Keratinocyte (primary cell): ENCODE measurements at regions not wholly inside any gene's neighbourhood (a gene's known extent, or its start where the extent isn't known, plus 50 kb on each side); places are given as distances from the start of the nearest gene placed in this dataset.

ENCODE experiments used
- DNase-seq: peaks from one replicate; pipeline ENCODE4 v3.0.0-alpha.2; 2011; ENCODE audit warnings: low read depth, missing footprints, low spot score
- FAIRE-seq: peaks from 2 replicates; lab custom pipeline; 2011; peaks lifted over from hg19 to GRCh38; lab: Jason Lieb, UNC
- H2AFZ ChIP-seq: 2 replicates; pipeline ENCODE4 v1.6.0; 2012; ENCODE audit warnings: low read length, control low read depth, inconsistent platforms; ENCODE audit not compliant: control insufficient read depth
- H3K27ac ChIP-seq: 2 replicates; pipeline ENCODE4 v1.5.1; 2011; ENCODE audit warnings: low read length; ENCODE audit not compliant: control insufficient read depth, insufficient read depth
- H3K27me3 ChIP-seq: 3 replicates; pipeline ENCODE4 v1.6.0; 2011; ENCODE audit warnings: low read length; ENCODE audit not compliant: control insufficient read depth, insufficient read depth; ENCODE audit errors: extremely low read depth
- H3K36me3 ChIP-seq, 2 experiments: 2 replicates in 1 of 2; 3 replicates in 1 of 2; pipeline ENCODE4 v1.5.1; 2011; ENCODE audit warnings: low read length in 2 of 2, mild to moderate bottlenecking in 1 of 2; ENCODE audit not compliant: control insufficient read depth in 2 of 2, insufficient read depth in 2 of 2; ENCODE audit errors: extremely low read depth in 1 of 2
- H3K4me1 ChIP-seq: 3 replicates; pipeline ENCODE4 v1.5.1; 2011; ENCODE audit warnings: low read length; ENCODE audit not compliant: control insufficient read depth, insufficient read depth; ENCODE audit errors: extremely low read depth
- H3K4me2 ChIP-seq: 3 replicates; pipeline ENCODE4 v1.6.0; 2011; ENCODE audit warnings: low read depth, low read length; ENCODE audit not compliant: control insufficient read depth, insufficient read depth; ENCODE audit errors: extremely low read depth
- H3K4me3 ChIP-seq, 3 experiments: fragments of 200-600 bp in 1 of 3; sonication (generic) in 1 of 3; 2 replicates in 2 of 3; 3 replicates in 1 of 3; pipeline ENCODE4 v1.5.1; 2011 to 2016; ENCODE audit warnings: low read length in 3 of 3, mild to moderate bottlenecking in 3 of 3, control low read depth in 2 of 3, inconsistent platforms in 1 of 3, low read depth in 1 of 3, mixed read lengths in 1 of 3, mixed run types in 1 of 3, moderate library complexity in 1 of 3; ENCODE audit not compliant: control insufficient read depth in 2 of 3, insufficient read depth in 2 of 3; ENCODE audit errors: extremely low read depth in 1 of 3
- H3K79me2 ChIP-seq: 2 replicates; pipeline ENCODE4 v1.6.0; 2012; ENCODE audit warnings: low read length; ENCODE audit not compliant: control insufficient read depth, insufficient read depth
- H3K9ac ChIP-seq: 3 replicates; pipeline ENCODE4 v1.6.0; 2011; ENCODE audit warnings: low read length; ENCODE audit not compliant: control insufficient read depth, insufficient read depth; ENCODE audit errors: extremely low read depth
- H3K9me1 ChIP-seq: 3 replicates; pipeline ENCODE4 v1.6.0; 2011; ENCODE audit warnings: low read length; ENCODE audit not compliant: control insufficient read depth, insufficient read depth; ENCODE audit errors: extremely low read depth
- H3K9me3 ChIP-seq: 2 replicates; pipeline ENCODE4 v1.5.1; 2012; ENCODE audit warnings: low read depth, low read length; ENCODE audit not compliant: control insufficient read depth
- H4K20me1 ChIP-seq: 3 replicates; pipeline ENCODE4 v1.6.0; 2011; ENCODE audit warnings: low read length; ENCODE audit not compliant: control insufficient read depth, insufficient read depth; ENCODE audit errors: extremely low read depth
- CTCF ChIP-seq, 3 experiments: IDR thresholded peaks in 1 of 3; conservative IDR thresholded peaks in 1 of 3; optimal IDR thresholded peaks in 1 of 3; 2 replicates in 2 of 3; 3 replicates in 1 of 3; pipeline versions ENCODE3 to v1.5.1; 2011; ENCODE audit warnings: low read length in 3 of 3, mild to moderate bottlenecking in 3 of 3, moderate library complexity in 2 of 3, control low read depth in 1 of 3, inconsistent platforms in 1 of 3; ENCODE audit not compliant: insufficient read depth in 2 of 3; ENCODE audit errors: extremely low read depth in 1 of 3
- EZH2 ChIP-seq: IDR thresholded peaks from one replicate; pipeline ENCODE4 v1.6.1; 2012; ENCODE audit warnings: inconsistent platforms, mild to moderate bottlenecking, low read length, moderate library complexity
- dilution Hi-C: fragments of 300-500 bp; cut with MboI; formaldehyde crosslinking; loops from one replicate; pipeline ENCODE4 v1.7.0; 2020; ENCODE audit warnings: low sequenced_read_pairs; ENCODE audit not compliant: extremely low pct_ligation_motif_present

GRCh38 chr11:127115844-127116243 is 115.3 kb upstream of the KIRREL3 start:
- H3K4me2 ChIP-seq = no peak overlapping the region
- H3K36me3 ChIP-seq = no peaks in the 10 kb centered on the region
- H4K20me1 ChIP-seq = no peaks in the 10 kb centered on the region
- DNase-seq (no peak), FAIRE-seq (no peak)
- H3K9ac ChIP-seq = no peak overlapping the region
- no peaks in the 10 kb centered on the region for H3K4me1 ChIP-seq
- no peaks in the 10 kb centered on the region for H3K79me2 ChIP-seq
- TF ChIP-seq EZH2 (no peak), CTCF (optimal IDR thresholded peaks at IDR 0.05 in 1 of 3, IDR thresholded peaks at IDR 0.05 in 1 of 3, conservative IDR thresholded peaks at IDR 0.05 in 1 of 3; ENCODE audit: extremely low read depth in 1 of 3, insufficient read depth in 2 of 3, low read length in 3 of 3) (no peak)
- H3K9me1 ChIP-seq = no peaks in the 10 kb centered on the region
- dilution Hi-C loops = no loop called here
- no peaks in the 10 kb centered on the region for H3K27me3 ChIP-seq
- no peak overlapping the region for H3K27ac ChIP-seq
- H3K4me3 ChIP-seq = no peak overlapping the region
- H3K9me3 ChIP-seq = no peaks in the 10 kb centered on the region
- H2AFZ ChIP-seq = no peak overlapping the region

DNA sequence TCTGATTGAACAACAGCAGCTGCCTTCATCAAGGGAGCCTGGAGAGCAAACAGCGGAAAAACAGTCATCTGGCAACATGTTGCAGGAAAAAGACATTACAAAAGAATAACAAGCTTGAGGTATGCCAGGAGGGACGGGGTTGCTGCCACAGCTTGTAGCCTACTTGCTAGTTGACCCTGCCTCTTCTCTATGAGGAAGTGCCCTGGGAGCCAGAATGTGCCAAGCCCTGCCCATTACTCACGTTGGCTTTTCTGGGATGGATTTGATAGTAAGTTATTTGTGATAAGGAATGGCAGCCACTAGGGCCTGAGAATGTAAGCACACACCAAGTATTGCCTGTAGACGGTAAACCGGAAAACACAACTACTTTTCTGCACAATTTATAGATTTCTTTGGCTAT is 113.5 kb upstream of the KIRREL3 start:
- H3K9me1 ChIP-seq = no peaks in the 10 kb centered on the region
- H3K4me3 ChIP-seq = no peak overlapping the region
- H3K4me2 ChIP-seq = no peak overlapping the region
- dilution Hi-C loops = no loop called here
- H3K4me1 ChIP-seq = no peaks in the 10 kb centered on the region
- no peaks in the 10 kb centered on the region for H3K9me3 ChIP-seq
- no peaks in the 10 kb centered on the region for H4K20me1 ChIP-seq
- FAIRE-seq (no peak), DNase-seq (no peak)
- no peak for TF ChIP-seq EZH2
- no peak for TF ChIP-seq CTCF (optimal IDR thresholded peaks at IDR 0.05 in 1 of 3, IDR thresholded peaks at IDR 0.05 in 1 of 3, conservative IDR thresholded peaks at IDR 0.05 in 1 of 3; ENCODE audit: extremely low read depth in 1 of 3, insufficient read depth in 2 of 3, low read length in 3 of 3)
- H3K27ac ChIP-seq = no peak overlapping the region
- H3K79me2 ChIP-seq = no peaks in the 10 kb centered on the region
- no peak overlapping the region for H2AFZ ChIP-seq
- no peaks in the 10 kb centered on the region for H3K36me3 ChIP-seq
- no peak overlapping the region for H3K9ac ChIP-seq
- H3K27me3 ChIP-seq = no peaks in the 10 kb centered on the region
